Endothelial cell (in vitro differentiated cells): ENCODE measurements at regions not wholly inside any gene's neighbourhood (a gene's known extent, or its start where the extent isn't known, plus 50 kb on each side); places are given as distances from the start of the nearest gene placed in this dataset.

ENCODE experiments used
- DNase-seq: peaks from one replicate; pipeline ENCODE4 v3.0.0; 2021; ENCODE audit warnings: low spot score
- H3K27ac Mint-ChIP-seq: one replicate; pipeline ENCODE4 v1.8.0; 2021; ENCODE audit warnings: mixed read lengths, inconsistent platforms; ENCODE audit not compliant: unreplicated experiment
- H3K27me3 Mint-ChIP-seq: one replicate; pipeline ENCODE4 v1.8.0; 2021; ENCODE audit warnings: mild to moderate bottlenecking, moderate library complexity, mixed read lengths, inconsistent platforms; ENCODE audit not compliant: unreplicated experiment
- H3K36me3 Mint-ChIP-seq: one replicate; pipeline ENCODE4 v1.8.0; 2021; ENCODE audit warnings: mild to moderate bottlenecking, low read depth, mixed read lengths, inconsistent platforms; ENCODE audit not compliant: unreplicated experiment
- H3K4me1 Mint-ChIP-seq: one replicate; pipeline ENCODE4 v1.8.0; 2021; ENCODE audit warnings: mild to moderate bottlenecking, mixed read lengths, inconsistent platforms; ENCODE audit not compliant: unreplicated experiment
- H3K4me3 Mint-ChIP-seq: one replicate; pipeline ENCODE4 v1.8.0; 2021; ENCODE audit warnings: mild to moderate bottlenecking, mixed read lengths, inconsistent platforms; ENCODE audit not compliant: unreplicated experiment
- H3K9me3 Mint-ChIP-seq: one replicate; pipeline ENCODE4 v1.8.0; 2021; ENCODE audit warnings: mixed read lengths, inconsistent platforms; ENCODE audit not compliant: unreplicated experiment
- CTCF ChIP-seq: fragments of 200-600 bp; sonication (generic); IDR thresholded peaks from one replicate; pipeline ENCODE4 v1.5.0; 2021; ENCODE audit warnings: antibody characterized with exemption; ENCODE audit not compliant: unreplicated experiment

GRCh38 chr4:66186095-66186494 is 515.8 kb upstream of the EPHA5 start:
- Mint-ChIP-seq H3K36me3 (no peaks in the 10 kb centered on the region), H3K27me3 (no peaks in the 10 kb centered on the region), H3K4me3 (no peak overlapping the region), H3K4me1 (no peaks in the 10 kb centered on the region), H3K9me3 (no peaks in the 10 kb centered on the region), H3K27ac (no peak overlapping the region)
- TF ChIP-seq CTCF, result no peak
- DNase-seq, result no peak

DNA sequence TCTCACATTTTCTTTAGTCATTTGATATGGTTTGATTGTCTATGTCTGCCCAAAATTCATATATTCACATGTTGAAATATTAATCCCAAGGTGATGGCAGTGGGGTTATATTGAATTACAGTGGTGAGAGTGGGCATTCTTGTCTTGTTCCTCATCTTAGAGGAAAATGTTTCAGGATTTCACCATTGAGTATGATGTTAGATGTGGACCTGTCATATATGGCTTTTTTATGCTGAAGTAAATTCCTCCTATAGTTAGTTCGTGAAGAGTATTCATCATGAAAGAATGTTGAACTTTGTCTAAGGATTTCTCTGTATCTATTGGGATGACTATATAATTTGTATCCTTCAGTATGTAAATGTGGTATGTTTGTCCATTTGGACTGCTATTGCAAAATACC is 512.3 kb upstream of the EPHA5 start:
- H3K9me3 Mint-ChIP-seq, result no peaks in the 10 kb centered on the region
- H3K4me3 Mint-ChIP-seq, result no peak overlapping the region

DNA sequence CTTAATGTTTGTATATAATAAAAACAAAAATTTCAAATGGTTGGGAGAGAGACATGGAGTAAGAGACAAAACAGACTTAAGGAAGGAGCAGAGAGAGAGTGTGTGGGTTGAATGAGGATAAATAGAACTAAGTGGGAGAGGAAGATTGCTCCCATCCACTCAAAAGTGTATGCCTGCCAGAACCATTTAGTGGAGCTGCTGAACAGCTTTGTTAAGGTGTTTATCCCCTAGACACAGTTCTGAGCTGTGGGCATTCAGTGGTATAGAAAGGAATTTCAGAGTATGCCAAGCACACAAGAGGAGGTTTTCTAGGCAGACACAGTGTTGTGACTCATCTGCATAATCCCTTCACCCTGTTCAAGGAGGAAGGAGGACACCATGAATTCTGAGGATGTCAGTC is 508.6 kb upstream of the EPHA5 start:
- TF ChIP-seq CTCF, result no peak
- no peaks in the 10 kb centered on the region for H3K4me1 Mint-ChIP-seq
- H3K27me3 Mint-ChIP-seq, result peaks cover 1% of the 10 kb centered on the region
- no peaks in the 10 kb centered on the region for H3K36me3 Mint-ChIP-seq
- H3K4me3 Mint-ChIP-seq, result no peak overlapping the region
- H3K9me3 Mint-ChIP-seq, result peaks cover 4% of the 10 kb centered on the region
- DNase-seq, result no peak
- H3K27ac Mint-ChIP-seq, result no peak overlapping the region

More for the DNA sequence above, 512.3 kb upstream of the EPHA5 start:
- Mint-ChIP-seq H3K36me3 (no peaks in the 10 kb centered on the region), H3K27me3 (peaks cover 1% of the 10 kb centered on the region), H3K27ac (no peak overlapping the region), H3K4me1 (no peaks in the 10 kb centered on the region)
- TF ChIP-seq CTCF, result no peak
- no peak for DNase-seq

DNA sequence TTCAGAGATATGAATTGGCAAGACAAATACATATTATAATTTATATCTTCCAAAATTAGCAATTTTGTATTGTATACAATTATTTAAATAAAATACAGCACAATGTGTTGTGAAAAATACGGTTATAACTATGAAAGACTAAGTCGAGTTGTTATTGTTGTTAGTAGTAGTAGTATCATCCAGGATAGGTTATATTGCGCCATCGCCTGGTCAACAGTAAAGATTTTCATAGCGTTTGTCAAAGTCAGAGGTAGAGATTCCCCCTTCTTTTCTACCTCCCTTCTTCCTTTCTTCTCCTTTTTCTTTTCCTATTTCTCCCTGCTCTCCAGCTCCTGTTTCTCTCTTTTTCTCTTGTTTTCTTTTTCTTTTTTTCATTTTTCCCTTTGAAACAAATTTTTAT is 499.1 kb upstream of the EPHA5 start:
- Mint-ChIP-seq H3K4me3 (no peak overlapping the region), H3K4me1 (no peaks in the 10 kb centered on the region), H3K9me3 (peaks cover 6% of the 10 kb centered on the region), H3K27me3 (peaks cover 1% of the 10 kb centered on the region), H3K27ac (no peak overlapping the region), H3K36me3 (peaks cover 4% of the 10 kb centered on the region)
- no peak for DNase-seq
- TF ChIP-seq CTCF, result no peak

DNA sequence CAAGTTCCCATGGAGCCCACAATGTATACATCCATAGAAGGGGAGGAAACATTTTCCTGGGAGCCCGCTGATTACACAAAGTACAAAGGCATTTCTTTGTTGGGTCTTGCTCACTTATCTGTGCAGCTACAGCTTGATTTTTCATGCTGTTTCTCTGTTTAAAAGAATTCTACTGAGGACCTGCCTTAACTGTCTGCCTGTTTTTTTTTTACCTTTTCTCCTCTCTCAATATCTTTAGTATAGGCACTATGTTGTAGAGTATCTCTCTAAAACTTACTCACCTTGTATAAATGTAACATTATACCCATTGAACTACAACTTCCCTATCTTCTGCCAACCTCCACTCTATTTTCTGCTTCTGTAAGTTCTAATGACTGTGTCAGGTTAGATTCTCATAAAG is 494.6 kb upstream of the EPHA5 start:
- Mint-ChIP-seq H3K27ac (no peak overlapping the region), H3K4me3 (no peak overlapping the region), H3K36me3 (peaks cover 4% of the 10 kb centered on the region), H3K4me1 (no peaks in the 10 kb centered on the region), H3K9me3 (peaks cover 3% of the 10 kb centered on the region), H3K27me3 (no peaks in the 10 kb centered on the region)
- no peak for DNase-seq
- no peak for TF ChIP-seq CTCF
